Ishikawa (cell line): ENCODE measurements at regions not wholly inside any gene's neighbourhood (a gene's known extent, or its start where the extent isn't known, plus 50 kb on each side); places are given as distances from the start of the nearest gene placed in this dataset.

Source experiments
- EP300 ChIP-seq: IDR thresholded peaks from 2 replicates; pipeline ENCODE4 v1.6.1; 2012; ENCODE audit warnings: borderline replicate concordance
- REST ChIP-seq: IDR thresholded peaks from 2 replicates; pipeline ENCODE4 v1.6.1; 2012; ENCODE audit warnings: low read depth, mild to moderate bottlenecking
- USF1 ChIP-seq: IDR thresholded peaks from 2 replicates; pipeline ENCODE4 v1.6.1; 2012
- YY1 ChIP-seq: IDR thresholded peaks from 2 replicates; pipeline ENCODE4 v1.6.1; 2012; ENCODE audit warnings: low read depth
- ZBTB7A ChIP-seq: IDR thresholded peaks from 2 replicates; pipeline ENCODE4 v1.6.1; 2012; ENCODE audit warnings: low read depth
- TF ChIP-seq, protein P1 (sequence below): IDR thresholded peaks from 2 replicates; pipeline ENCODE4 v1.6.1; 2012

DNA sequence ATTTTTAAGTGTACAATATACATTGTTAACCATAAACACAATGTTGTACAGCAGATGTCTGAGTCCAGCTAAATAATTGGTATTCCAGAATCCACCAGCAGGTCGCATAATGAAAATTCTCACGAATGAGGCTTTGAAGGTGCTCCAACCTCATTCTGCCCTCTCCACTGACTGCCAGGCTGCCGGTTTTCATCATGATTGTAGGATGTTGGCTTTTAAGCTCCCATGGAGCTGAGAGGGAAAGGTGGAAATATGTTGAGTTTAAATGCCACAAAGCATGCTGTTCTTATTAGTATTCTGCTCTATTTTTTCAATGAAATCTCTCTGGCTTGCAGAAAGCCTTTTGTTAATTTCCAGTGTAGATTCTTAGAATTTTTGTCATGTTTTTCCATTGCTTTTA lies 337.2 kb upstream of the DDI1 start:
- TF ChIP-seq EP300 (no peak), ZBTB7A (no peak), YY1 (no peak), REST (no peak), USF1 (no peak)
- TF ChIP-seq, protein P1, sequence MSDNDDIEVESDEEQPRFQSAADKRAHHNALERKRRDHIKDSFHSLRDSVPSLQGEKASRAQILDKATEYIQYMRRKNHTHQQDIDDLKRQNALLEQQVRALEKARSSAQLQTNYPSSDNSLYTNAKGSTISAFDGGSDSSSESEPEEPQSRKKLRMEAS, result no peak
